ENCODE measurements at regions not wholly inside any gene's neighbourhood (a gene's known extent, or its start where the extent isn't known, plus 50 kb on each side); places are given as distances from the start of the nearest gene placed in this dataset.

DNA sequence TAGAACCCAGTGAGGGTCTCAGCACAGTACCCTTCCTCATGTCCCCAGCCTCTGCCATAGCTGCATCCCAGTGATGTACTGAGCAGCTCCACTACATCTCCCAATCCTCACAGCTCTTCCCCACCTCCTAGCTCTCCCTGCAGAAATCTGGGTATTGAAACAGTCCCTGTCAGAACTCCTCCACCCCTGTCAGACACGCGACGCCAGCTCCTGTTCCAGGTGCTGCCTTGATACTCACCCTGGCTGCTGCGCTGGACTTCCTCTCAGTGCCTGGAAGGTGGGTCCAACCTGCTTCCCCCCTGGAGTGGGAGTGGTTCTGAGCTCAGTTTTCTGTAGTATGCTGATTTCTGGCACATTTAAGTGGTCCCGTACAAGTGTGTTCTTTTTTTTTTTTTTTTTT is 160.9 kb upstream of the SLCO3A1 start:
- no peak for DNase-seq

DNA sequence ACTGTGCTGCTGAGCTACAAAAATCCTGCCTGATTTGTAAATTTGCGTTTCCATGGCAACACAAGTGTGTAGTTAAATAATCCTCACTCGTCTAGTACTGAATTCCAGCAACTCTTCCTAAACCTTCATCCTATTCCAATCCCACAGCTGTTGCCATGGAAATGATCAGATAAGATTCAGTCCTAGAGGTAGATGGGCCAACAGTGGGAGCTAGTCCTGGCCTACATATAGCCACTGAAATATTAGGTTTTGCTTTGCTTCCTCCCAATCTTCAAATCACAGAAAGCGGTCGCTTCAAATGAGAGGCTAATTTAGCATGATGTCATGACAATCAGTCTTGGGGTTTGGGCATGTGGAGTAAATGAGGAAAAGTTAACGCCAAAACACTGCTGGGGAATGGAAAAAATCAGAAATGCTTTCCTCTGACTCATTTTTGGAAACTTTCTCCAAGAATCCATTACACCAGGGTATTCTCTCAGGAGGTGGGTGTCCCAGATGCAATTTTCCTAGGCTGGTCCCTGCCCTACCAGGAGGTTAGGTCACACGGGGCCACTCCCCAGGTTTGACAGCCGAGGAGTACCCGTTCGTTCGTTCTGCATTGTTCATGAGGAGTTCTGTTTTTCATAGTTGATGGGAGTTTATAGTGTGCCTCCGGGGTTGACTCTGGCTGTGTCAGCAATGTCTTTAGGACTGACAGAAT is 159.2 kb upstream of the SLCO3A1 start:
- DNase-seq, result no peak

GRCh38 chr15:91694831-91695210 is 158.7 kb upstream of the SLCO3A1 start:
- DNase-seq, result peak; percentile 36

GRCh38 chr15:91695799-91696198 is 157.7 kb upstream of the SLCO3A1 start:
- DNase-seq, result no peak

DNA sequence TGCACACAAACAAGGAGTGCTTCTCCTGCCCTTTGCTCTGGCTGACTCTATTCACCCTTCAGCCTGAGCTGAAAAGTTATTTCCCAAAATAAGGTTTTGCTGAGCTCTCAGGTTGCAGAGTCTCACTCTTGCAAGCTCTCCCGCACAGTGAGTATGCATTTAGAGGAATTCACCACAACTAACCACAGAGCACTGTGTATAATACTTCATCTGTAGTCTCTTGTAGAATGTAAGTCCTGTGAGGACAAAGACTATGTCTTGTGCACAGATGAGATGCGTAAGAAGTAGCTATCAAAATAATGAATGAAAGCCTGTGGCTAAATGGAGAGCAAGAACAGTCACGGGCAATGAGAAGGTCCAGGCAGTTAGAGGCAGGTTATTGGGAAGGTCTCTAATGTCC is 156.5 kb upstream of the SLCO3A1 start:
- no peak for DNase-seq

DNA sequence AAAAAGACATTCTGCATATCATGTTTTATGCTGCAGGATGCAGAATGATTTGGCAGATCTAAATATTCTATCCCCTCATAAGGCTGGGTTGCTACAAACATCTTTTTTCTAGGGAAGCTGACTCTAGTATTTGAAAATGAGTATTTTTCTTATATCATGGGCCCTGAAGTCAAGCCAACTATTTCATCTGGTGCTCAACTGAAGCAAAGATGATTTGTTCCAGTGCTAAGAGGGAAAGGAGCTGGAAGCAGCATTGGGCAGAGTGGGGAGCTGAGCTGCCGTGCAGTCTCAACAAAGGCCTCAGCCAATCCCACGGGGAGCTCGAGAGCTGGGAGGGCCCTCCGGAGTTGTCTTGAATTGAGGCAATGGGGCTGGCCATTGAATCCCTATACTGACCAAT is 155.3 kb upstream of the SLCO3A1 start:
- no peak for DNase-seq

DNA sequence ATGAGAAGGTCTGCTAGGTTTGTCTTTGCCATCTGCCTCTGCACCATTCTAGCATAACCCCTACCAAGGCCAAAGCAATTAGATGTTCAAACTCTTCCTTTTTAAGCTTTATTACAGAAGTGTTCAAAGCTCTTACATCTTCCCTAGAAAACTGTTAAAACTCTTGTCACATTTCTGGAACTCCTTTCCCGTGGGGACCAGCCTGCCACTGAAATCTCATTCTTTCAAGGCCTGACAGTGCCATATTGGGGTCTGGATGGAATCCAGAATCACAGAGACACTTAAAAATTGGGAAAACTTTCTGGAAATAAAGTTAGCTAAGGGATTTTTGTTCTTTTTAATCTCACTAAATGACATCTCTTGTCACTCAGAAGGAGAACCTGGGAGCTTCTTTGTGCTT is 153.8 kb upstream of the SLCO3A1 start:
- no peak for DNase-seq

GRCh38 chr15:91703274-91703673 is 150.2 kb upstream of the SLCO3A1 start:
- no peak for DNase-seq

GRCh38 chr15:91704343-91704742 is 149.2 kb upstream of the SLCO3A1 start:
- DNase-seq, result no peak

GRCh38 chr15:91706322-91707032 is 147.0 kb upstream of the SLCO3A1 start:
- peak; percentile 94 for DNase-seq

GRCh38 chr15:91710080-91710698 is 143.3 kb upstream of the SLCO3A1 start:
- DNase-seq, result peak; percentile 56

- no peak for DNase-seq
Observed at GRCh38 chr15:91711384-91712033, 142.0 kb upstream of the SLCO3A1 start.

DNA sequence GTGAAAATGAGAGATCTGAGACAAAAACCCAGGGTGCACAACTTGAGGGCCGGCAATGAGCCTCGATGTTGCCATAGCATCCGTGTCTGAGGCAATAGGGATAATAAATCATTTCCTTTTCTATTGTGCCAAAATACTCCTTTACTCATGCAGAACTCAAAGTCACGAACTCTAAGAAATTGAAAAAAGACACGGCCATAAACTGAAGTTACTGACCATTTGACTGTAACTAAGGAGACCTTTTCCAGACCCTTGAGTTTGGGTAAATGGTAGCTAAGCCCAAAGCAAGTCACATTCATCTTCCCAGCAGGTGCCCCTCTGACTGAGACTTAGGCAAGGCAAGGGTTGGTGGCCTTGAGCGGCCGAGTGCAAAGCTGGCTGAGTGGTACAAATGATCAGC is 141.2 kb upstream of the SLCO3A1 start:
- DNase-seq, result no peak

DNA sequence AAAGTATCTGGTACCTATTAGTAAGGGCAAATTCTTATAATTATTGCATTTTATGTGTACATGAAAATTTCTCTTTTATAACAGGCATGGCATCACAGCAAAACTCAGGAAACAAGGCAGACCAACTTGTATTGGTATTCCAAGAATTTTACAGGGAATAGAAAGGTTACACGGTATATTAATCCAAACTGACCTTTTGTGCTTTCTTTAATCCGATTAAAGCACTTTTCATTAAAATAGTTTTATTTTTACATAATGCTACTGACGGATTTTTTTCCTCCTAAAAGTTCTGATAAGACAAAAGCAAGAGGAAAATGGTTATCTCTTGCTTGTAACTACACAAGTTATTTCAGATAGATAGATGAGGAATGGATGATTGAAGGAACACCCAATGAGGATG is 137.0 kb upstream of the SLCO3A1 start:
- no peak for DNase-seq

- no peak for DNase-seq
Observed at GRCh38 chr15:91717811-91718210, 135.7 kb upstream of the SLCO3A1 start.

GRCh38 chr15:91723959-91724358 is 129.5 kb upstream of the SLCO3A1 start:
- no peak for DNase-seq

DNA sequence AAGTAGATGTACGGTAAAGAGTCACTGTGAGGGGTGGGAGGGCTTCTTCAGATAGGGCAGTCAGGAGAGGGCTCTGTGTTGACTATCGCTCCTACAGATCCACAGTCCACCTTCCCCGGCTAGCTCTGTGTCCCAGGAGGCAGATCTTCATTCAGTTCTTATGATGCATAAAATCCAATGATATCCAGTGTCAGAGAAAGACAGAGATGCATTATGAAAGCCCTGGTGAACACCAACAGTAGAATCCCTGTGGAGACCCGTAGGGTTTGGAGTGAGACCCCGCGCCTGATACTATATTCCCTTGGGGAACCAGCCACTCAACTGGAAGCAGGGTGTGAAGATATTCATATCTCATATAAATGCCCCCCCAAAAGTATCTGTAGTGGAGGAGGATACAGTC is 119.8 kb upstream of the SLCO3A1 start:
- DNase-seq, result no peak

GRCh38 chr15:91737151-91737818 is 116.2 kb upstream of the SLCO3A1 start:
- DNase-seq, result no peak

DNA sequence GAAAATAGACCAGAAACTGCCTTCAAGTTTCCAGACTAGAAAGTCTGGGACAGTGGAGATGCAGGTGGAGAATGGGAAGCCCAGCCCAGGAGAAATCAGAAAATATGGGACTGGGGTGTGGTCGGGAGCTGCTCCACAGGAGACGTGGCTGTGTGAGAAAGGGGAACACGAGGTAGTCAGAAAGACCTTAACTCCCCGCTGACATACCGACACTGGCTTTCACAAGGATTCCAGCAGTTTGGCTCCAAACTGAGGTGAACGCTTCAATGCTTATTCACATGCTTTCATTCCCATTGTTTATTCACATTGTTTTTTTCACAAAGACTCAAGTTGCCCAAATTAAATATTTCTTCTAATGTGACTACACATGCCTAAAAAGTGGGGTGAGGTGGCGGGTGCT is 111.5 kb upstream of the SLCO3A1 start:
- DNase-seq, result no peak

DNA sequence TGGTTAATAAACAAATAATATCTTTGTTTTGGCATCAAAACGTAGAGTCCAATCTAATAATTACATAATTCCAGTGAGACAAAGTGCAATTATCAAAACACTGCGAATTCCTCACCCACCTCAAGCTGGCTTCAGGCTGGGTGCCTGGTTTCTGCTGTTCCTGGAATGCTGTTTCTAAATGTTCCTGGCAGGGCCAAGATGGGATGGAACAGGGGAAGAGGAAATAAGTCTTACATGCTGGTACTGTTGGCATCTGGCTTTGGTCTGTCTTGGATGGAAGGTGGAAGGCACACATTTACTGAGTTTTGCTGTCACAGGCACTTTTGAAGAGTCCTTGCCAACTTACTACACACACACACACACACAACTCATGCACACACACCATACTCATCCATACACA is 101.9 kb upstream of the SLCO3A1 start:
- DNase-seq, result no peak

- peak; percentile 39 for DNase-seq
Observed at GRCh38 chr15:91752081-91752785, 101.3 kb upstream of the SLCO3A1 start.

DNA sequence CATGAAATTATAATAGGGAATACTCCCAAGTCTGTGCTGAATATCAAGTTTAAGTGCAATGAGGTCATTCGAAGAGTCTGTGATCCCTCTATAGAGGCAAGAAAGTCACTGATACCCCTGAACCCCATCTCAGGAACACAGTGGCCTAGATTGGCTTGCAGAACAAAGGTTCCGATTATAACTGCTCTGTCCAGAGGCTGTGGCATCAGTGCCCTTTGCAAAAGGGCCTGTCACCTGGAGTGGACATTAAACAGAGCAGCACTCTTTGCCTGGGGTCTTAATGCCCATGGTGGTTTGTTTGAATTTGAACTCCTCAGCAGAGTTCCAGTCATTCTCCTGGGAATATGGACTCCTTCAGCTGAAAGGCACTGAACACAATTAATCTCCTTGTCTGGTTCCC is 93.9 kb upstream of the SLCO3A1 start:
- DNase-seq, result no peak

DNA sequence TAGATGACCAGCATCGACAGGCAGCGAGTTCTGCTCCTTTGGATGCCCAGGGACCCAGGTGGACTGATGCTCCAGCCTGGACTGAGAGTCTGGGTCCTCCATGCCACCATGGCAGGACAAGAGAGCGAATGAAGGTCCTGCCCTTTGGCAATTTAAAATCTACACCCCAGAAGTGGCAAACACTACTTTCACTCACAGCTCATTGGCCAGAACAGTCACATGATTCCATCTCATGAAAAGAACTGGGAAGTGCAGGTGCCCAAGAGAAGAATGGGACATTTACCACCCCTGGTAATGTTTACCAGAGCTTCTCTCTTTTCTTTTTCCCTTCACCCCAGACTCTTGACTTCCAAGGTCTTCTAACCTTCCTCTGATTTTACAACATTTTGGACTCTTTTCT is 87.8 kb upstream of the SLCO3A1 start:
- no peak for DNase-seq
